Endothelial cell of umbilical vein (primary cell): ENCODE measurements at regions not wholly inside any gene's neighbourhood (a gene's known extent, or its start where the extent isn't known, plus 50 kb on each side); places are given as distances from the start of the nearest gene placed in this dataset.

Source experiments
- BruUV-seq: library from RNA; stranded (reverse); fragments of 400-500 nt; replicated peaks from 2 replicates; lab custom pipeline; 2021; lab: Mats Ljungman, UMichigan
- CTCF ChIA-PET: fragments of 300-600, 350-600 bp; sonication (Branson Sonifier 250); formaldehyde crosslinking; loops from one replicate; lab custom pipeline; 2021; ENCODE audit warnings: antibody characterized with exemption, inconsistent platforms; lab: Charles Lee
- POLR2A ChIA-PET: fragments of 300-600, 350-600 bp; sonication (Branson Sonifier 250); formaldehyde crosslinking; loops from one replicate; lab custom pipeline; 2021; ENCODE audit warnings: antibody characterized with exemption, inconsistent platforms; lab: Charles Lee
- DNase-seq: peaks from one replicate; pipeline ENCODE4 v3.0.0-alpha.2; 2011; ENCODE audit warnings: low read depth, low spot score
- FAIRE-seq: peaks from 2 replicates; lab custom pipeline; 2011; peaks lifted over from hg19 to GRCh38; lab: Jason Lieb, UNC
- H2AFZ ChIP-seq: 2 replicates; pipeline ENCODE4 v1.6.0; 2012; ENCODE audit warnings: low read depth, low read length, control low read depth, inconsistent platforms
- H3K27ac ChIP-seq: 2 replicates; pipeline ENCODE4 v1.5.1; 2011; ENCODE audit warnings: low read depth, mild to moderate bottlenecking, control low read depth, low read length, moderate library complexity; ENCODE audit not compliant: insufficient read depth
- H3K27me3 ChIP-seq, 2 experiments: 2 replicates each; pipeline versions ENCODE4 v1.6.0 to v1.6.1; 2011; ENCODE audit warnings: low read length in 2 of 2, mixed read lengths in 1 of 2; ENCODE audit not compliant: control insufficient read depth in 2 of 2, insufficient read depth in 2 of 2
- H3K36me3 ChIP-seq, 2 experiments: 2 replicates in 1 of 2; 3 replicates in 1 of 2; pipeline ENCODE4 v1.5.1; 2011; ENCODE audit warnings: low read length in 2 of 2, mild to moderate bottlenecking in 1 of 2, moderate library complexity in 1 of 2; ENCODE audit not compliant: control insufficient read depth in 2 of 2, insufficient read depth in 2 of 2; ENCODE audit errors: extremely low read depth in 1 of 2
- H3K4me1 ChIP-seq: 3 replicates; pipeline ENCODE4 v1.5.1; 2011; ENCODE audit warnings: mild to moderate bottlenecking, low read length; ENCODE audit not compliant: control insufficient read depth, insufficient read depth; ENCODE audit errors: extremely low read depth
- H3K4me2 ChIP-seq: 2 replicates; pipeline ENCODE4 v1.6.1; 2011; ENCODE audit warnings: low read length, control low read depth, mixed read lengths; ENCODE audit not compliant: insufficient read depth
- H3K4me3 ChIP-seq, 3 experiments: fragments of 200-600 bp in 1 of 3; sonication (generic), shearing (Covaris generic) in 1 of 3; replicated peaks in 1 of 3; 2 replicates each; pipeline ENCODE4 v1.5.1; 2011 to 2016; ENCODE audit warnings: control low read depth in 3 of 3, low read length in 3 of 3, mild to moderate bottlenecking in 2 of 3, inconsistent platforms in 1 of 3, low read depth in 1 of 3, moderate library complexity in 1 of 3; ENCODE audit not compliant: insufficient read depth in 1 of 3
- H3K79me2 ChIP-seq: 2 replicates; pipeline ENCODE4 v1.6.0; 2012; ENCODE audit warnings: low read length, inconsistent platforms; ENCODE audit not compliant: control insufficient read depth, insufficient read depth
- H3K9ac ChIP-seq: replicated peaks from 2 replicates; pipeline ENCODE3; 2011; ENCODE audit warnings: low read length, control low read depth; ENCODE audit not compliant: insufficient read depth; ENCODE audit errors: extremely low read depth
- H3K9me1 ChIP-seq: replicated peaks from 3 replicates; pipeline ENCODE4 v1.6.0; 2011; ENCODE audit warnings: mild to moderate bottlenecking, low read length; ENCODE audit not compliant: control insufficient read depth, insufficient read depth; ENCODE audit errors: extremely low read depth
- H3K9me3 ChIP-seq: replicated peaks from 2 replicates; pipeline ENCODE4 v1.5.1; 2012; ENCODE audit warnings: low read length, inconsistent platforms; ENCODE audit not compliant: control insufficient read depth, insufficient read depth
- H4K20me1 ChIP-seq: replicated peaks from 2 replicates; pipeline ENCODE3; 2011; ENCODE audit warnings: mild to moderate bottlenecking, low read length; ENCODE audit not compliant: control insufficient read depth, insufficient read depth; ENCODE audit errors: extremely low read depth
- EZH2 ChIP-seq: IDR thresholded peaks from 2 replicates; pipeline ENCODE4 v1.6.1; 2012; ENCODE audit warnings: borderline replicate concordance, low read depth, mild to moderate bottlenecking, moderate library complexity, low read length, inconsistent platforms; ENCODE audit not compliant: severe bottlenecking
- FOS ChIP-seq: IDR thresholded peaks from 2 replicates; pipeline ENCODE4 v1.6.1; 2011; ENCODE audit warnings: mild to moderate bottlenecking, low read length, moderate library complexity, borderline replicate concordance; ENCODE audit not compliant: insufficient read depth
- GATA2 ChIP-seq: IDR thresholded peaks from 2 replicates; pipeline ENCODE4 v1.7.0; 2011; ENCODE audit warnings: low read depth, mild to moderate bottlenecking, moderate library complexity, mixed read lengths, low read length; ENCODE audit not compliant: insufficient read length, insufficient read depth
- JUN ChIP-seq: IDR thresholded peaks from 2 replicates; pipeline ENCODE4 v1.6.1; 2011; ENCODE audit warnings: borderline replicate concordance, low read depth; ENCODE audit not compliant: insufficient read length, insufficient read depth
- MYC ChIP-seq: IDR thresholded peaks from one replicate; pipeline ENCODE4 v1.6.1; 2011; ENCODE audit warnings: mild to moderate bottlenecking, low read depth, low read length
- POLR2A ChIP-seq: IDR thresholded peaks from 2 replicates; pipeline ENCODE4 v1.6.1; 2012; ENCODE audit warnings: low read depth, mild to moderate bottlenecking, control low read depth, low read length
- POLR2AphosphoS5 ChIP-seq: IDR thresholded peaks from 2 replicates; pipeline ENCODE4 v1.6.1; 2012; ENCODE audit warnings: low read depth, mild to moderate bottlenecking, control low read depth, low read length, moderate library complexity; ENCODE audit not compliant: insufficient read depth
- dilution Hi-C: fragments of 300-500 bp; cut with MboI; formaldehyde crosslinking; loops from one replicate; pipeline ENCODE4 v1.15.0; 2019; ENCODE audit warnings: low sequenced_read_pairs; ENCODE audit not compliant: extremely low pct_ligation_motif_present
- intact Hi-C: fragments of 100-400 bp; cut with micrococcal nuclease; formaldehyde crosslinking; loops from one replicate; pipeline ENCODE4 v1.10.0; 2022
- TF ChIP-seq, protein P1 (sequence below), 2 donors: IDR thresholded peaks; 1 replicate in 1 of 2; 2 replicates in 1 of 2; pipeline ENCODE4 v1.5.1; 2011; ENCODE audit warnings: low read length in 2 of 2, mild to moderate bottlenecking in 2 of 2, moderate library complexity in 2 of 2, control low read depth in 1 of 2, inconsistent platforms in 1 of 2, low read depth in 1 of 2; ENCODE audit not compliant: insufficient read depth in 1 of 2; ENCODE audit errors: extremely low read depth in 1 of 2
- TF ChIP-seq, protein P2 (sequence below): IDR thresholded peaks from 2 replicates; pipeline ENCODE4 v1.6.1; 2011; ENCODE audit not compliant: insufficient read depth, insufficient read length

DNA sequence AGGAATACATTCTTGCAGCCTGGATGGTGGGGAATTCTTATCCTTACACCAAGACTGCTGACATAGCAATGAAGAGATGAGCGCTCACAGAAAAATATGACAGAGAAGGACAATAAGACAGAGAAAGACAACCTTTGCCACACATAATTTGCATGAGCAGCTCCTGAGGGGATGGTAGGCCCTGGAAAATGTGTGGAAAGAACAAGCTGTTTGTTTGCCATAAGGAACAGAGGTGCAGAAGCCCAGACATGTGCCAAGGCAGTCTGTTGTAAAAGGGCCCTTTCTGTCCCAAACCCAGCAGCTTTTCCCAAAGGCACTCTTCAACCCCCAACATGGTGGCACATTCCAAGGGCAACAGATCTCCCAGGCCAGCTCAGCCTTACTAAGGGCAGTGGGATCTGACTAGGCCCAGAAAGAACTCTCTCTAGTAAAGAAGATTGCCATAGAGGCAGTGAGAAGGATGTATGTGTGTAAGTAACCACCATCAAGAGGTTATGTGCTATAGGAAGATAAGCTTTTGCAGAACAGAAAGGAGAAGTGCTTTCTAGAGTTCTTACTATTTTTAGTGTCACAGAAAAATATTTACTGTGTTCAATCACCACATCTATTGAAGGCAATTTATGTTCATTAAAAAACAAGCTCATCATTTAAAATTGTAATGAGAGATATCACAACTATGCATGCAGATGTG, 287.0 kb upstream of the RASGEF1B start:
- DNase-seq: no peak
- POLR2A ChIA-PET: no interaction called here

DNA sequence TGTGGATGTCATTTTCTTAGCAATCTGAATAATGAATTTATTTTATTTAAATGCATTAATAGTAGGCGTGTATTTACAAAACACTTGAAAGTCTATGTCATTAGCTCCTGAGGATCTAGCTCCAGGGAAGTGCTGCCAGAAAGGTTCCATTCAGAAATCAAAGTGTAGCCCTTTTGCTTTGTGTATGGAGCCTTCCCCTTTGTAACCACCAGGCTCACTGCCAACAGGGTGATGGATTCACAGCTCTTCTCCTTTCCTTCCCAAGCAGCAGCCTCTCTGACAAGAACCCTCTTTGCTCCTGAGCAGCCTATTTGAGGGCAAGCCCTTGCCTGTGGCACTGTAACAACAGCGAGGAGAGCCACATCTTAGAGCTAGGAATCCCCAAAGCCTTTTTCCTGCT, 286.0 kb upstream of the RASGEF1B start:
- CTCF ChIA-PET: no interaction called here

More for the DNA sequence above, 287.0 kb upstream of the RASGEF1B start:
- BruUV-seq: no TSS peak
- no peaks in the 10 kb centered on the region for H3K36me3 ChIP-seq
- no peak for TF ChIP-seq GATA2
- no peak for TF ChIP-seq FOS
- TF ChIP-seq JUN: no peak
- no peak for TF ChIP-seq MYC
- TF ChIP-seq, protein P1, sequence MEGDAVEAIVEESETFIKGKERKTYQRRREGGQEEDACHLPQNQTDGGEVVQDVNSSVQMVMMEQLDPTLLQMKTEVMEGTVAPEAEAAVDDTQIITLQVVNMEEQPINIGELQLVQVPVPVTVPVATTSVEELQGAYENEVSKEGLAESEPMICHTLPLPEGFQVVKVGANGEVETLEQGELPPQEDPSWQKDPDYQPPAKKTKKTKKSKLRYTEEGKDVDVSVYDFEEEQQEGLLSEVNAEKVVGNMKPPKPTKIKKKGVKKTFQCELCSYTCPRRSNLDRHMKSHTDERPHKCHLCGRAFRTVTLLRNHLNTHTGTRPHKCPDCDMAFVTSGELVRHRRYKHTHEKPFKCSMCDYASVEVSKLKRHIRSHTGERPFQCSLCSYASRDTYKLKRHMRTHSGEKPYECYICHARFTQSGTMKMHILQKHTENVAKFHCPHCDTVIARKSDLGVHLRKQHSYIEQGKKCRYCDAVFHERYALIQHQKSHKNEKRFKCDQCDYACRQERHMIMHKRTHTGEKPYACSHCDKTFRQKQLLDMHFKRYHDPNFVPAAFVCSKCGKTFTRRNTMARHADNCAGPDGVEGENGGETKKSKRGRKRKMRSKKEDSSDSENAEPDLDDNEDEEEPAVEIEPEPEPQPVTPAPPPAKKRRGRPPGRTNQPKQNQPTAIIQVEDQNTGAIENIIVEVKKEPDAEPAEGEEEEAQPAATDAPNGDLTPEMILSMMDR (IDR thresholded peaks at IDR 0.05; ENCODE audit: extremely low read depth in 1 of 2, insufficient read depth in 1 of 2, low read depth in 1 of 2, low read length in 2 of 2): no peak
- no peak for FAIRE-seq
- no peak overlapping the region for H3K4me2 ChIP-seq
- H3K9me1 ChIP-seq: no peaks in the 10 kb centered on the region
- no peak overlapping the region for H2AFZ ChIP-seq
- dilution Hi-C loops: no loop called here
- H3K79me2 ChIP-seq: no peaks in the 10 kb centered on the region
- intact Hi-C loops: no loop called here
- CTCF ChIA-PET: no interaction called here
- no peaks in the 10 kb centered on the region for H3K27me3 ChIP-seq
- H3K4me1 ChIP-seq: no peaks in the 10 kb centered on the region
- no peaks in the 10 kb centered on the region for H3K9me3 ChIP-seq
- no peak overlapping the region for H3K27ac ChIP-seq
- H4K20me1 ChIP-seq: no peaks in the 10 kb centered on the region
- H3K4me3 ChIP-seq: no peak overlapping the region
- no peak overlapping the region for H3K9ac ChIP-seq

More for the DNA sequence above, 286.0 kb upstream of the RASGEF1B start:
- Histone ChIP-seq H3K36me3 (no peaks in the 10 kb centered on the region), H3K27me3 (no peaks in the 10 kb centered on the region), H3K9me3 (no peaks in the 10 kb centered on the region), H3K9ac (no peak overlapping the region), H3K4me2 (no peak overlapping the region), H3K4me1 (no peaks in the 10 kb centered on the region), H4K20me1 (no peaks in the 10 kb centered on the region), H3K27ac (no peak overlapping the region), H3K9me1 (no peaks in the 10 kb centered on the region), H3K79me2 (no peaks in the 10 kb centered on the region), H2AFZ (no peak overlapping the region), H3K4me3 (no peak overlapping the region)
- TF ChIP-seq POLR2AphosphoS5: no peak
- TF ChIP-seq JUN: no peak
- TF ChIP-seq GATA2: no peak
- TF ChIP-seq, protein P2, sequence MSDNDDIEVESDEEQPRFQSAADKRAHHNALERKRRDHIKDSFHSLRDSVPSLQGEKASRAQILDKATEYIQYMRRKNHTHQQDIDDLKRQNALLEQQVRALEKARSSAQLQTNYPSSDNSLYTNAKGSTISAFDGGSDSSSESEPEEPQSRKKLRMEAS: no peak
- TF ChIP-seq MYC: no peak
- TF ChIP-seq, protein P1 (IDR thresholded peaks at IDR 0.05; ENCODE audit: extremely low read depth in 1 of 2, insufficient read depth in 1 of 2, low read depth in 1 of 2, low read length in 2 of 2): no peak
- no peak for TF ChIP-seq EZH2
- TF ChIP-seq POLR2A: no peak
- no peak for TF ChIP-seq FOS
- dilution Hi-C loops (no loop called here), intact Hi-C loops (no loop called here)
- BruUV-seq: no TSS peak
- DNase-seq (no peak), FAIRE-seq (no peak)
- POLR2A ChIA-PET: no interaction called here
